Muscle of back (tissue), 3 donors: ENCODE measurements at regions not wholly inside any gene's neighbourhood (a gene's known extent, or its start where the extent isn't known, plus 50 kb on each side); places are given as distances from the start of the nearest gene placed in this dataset.
"Not testable (repeated sequence)": the region's sequence is repeated elsewhere in the genome, so short reads cannot be mapped to it uniquely, and the experiment has no call there.

Experiments
- DNase-seq, 3 donors: peaks; one replicate each; pipeline versions ENCODE4 v3.0.0 to v3.0.0-alpha.2; 2013

- not testable (repeated sequence) for DNase-seq
Observed at GRCh38 chr17:13092010-13092409, 74.2 kb upstream of the ELAC2 start.

GRCh38 chr17:13088666-13089065, 70.8 kb upstream of the ELAC2 start:
- no peak for DNase-seq

GRCh38 chr17:13087802-13088201, 70.0 kb upstream of the ELAC2 start:
- no peak for DNase-seq

- DNase-seq = peak; percentile 79 to 93 (median 90)
Observed at GRCh38 chr17:13086142-13086769, 68.4 kb upstream of the ELAC2 start.

- DNase-seq = no peak
Observed at GRCh38 chr17:13085578-13085977, 67.8 kb upstream of the ELAC2 start.

- no peak for DNase-seq
Observed at GRCh38 chr17:13084420-13084819, 66.6 kb upstream of the ELAC2 start.

- peak in 1 of 3 donors; percentile 41 for DNase-seq
Observed at GRCh38 chr17:13078591-13079385, 61.0 kb upstream of the ELAC2 start.

- peak in 2 of 3 donors; percentile 32 to 49 for DNase-seq
Observed at GRCh38 chr17:13076905-13077304, 59.1 kb upstream of the ELAC2 start.

- DNase-seq = peak in 1 of 3 donors; percentile 70
Observed at GRCh38 chr17:13074026-13074425, 56.2 kb upstream of the ELAC2 start.

- no peak for DNase-seq
Observed at GRCh38 chr17:13073018-13073417, 55.2 kb upstream of the ELAC2 start.

- no peak for DNase-seq
Observed at GRCh38 chr17:13070732-13071131, 52.9 kb upstream of the ELAC2 start.

GRCh38 chr17:13067629-13068303, 49.9 kb upstream of the ELAC2 start:
- DNase-seq = no peak
